HEK293 (cell line): ENCODE measurements at regions not wholly inside any gene's neighbourhood (a gene's known extent, or its start where the extent isn't known, plus 50 kb on each side); places are given as distances from the start of the nearest gene placed in this dataset.

ENCODE experiments used
- ZNF629 ChIP-seq: fragments of 450-650 bp; formaldehyde crosslinking; IDR thresholded peaks from 2 replicates; pipeline ENCODE4 v1.5.1; 2017; ENCODE audit warnings: missing biosample characterization, missing genetic modification characterization
- TF ChIP-seq, protein P1 (sequence below): fragments of 450-650 bp; formaldehyde crosslinking; IDR thresholded peaks from 2 replicates; pipeline ENCODE4 v1.5.1; 2016; ENCODE audit warnings: missing biosample characterization, missing genetic modification characterization
- TF ChIP-seq, protein P2 (sequence below): fragments of 450-650 bp; formaldehyde crosslinking; IDR thresholded peaks from 2 replicates; pipeline ENCODE4 v1.5.1; 2016; ENCODE audit warnings: missing biosample characterization, missing genetic modification characterization
- TF ChIP-seq, protein P3 (sequence below): fragments of 450-650 bp; formaldehyde crosslinking; IDR thresholded peaks from 2 replicates; pipeline ENCODE4 v1.5.1; 2016; ENCODE audit warnings: missing biosample characterization, missing genetic modification characterization

GRCh38 chr15:37792351-37792750 is 142.1 kb upstream of the TMCO5A start:
- TF ChIP-seq, protein P1, sequence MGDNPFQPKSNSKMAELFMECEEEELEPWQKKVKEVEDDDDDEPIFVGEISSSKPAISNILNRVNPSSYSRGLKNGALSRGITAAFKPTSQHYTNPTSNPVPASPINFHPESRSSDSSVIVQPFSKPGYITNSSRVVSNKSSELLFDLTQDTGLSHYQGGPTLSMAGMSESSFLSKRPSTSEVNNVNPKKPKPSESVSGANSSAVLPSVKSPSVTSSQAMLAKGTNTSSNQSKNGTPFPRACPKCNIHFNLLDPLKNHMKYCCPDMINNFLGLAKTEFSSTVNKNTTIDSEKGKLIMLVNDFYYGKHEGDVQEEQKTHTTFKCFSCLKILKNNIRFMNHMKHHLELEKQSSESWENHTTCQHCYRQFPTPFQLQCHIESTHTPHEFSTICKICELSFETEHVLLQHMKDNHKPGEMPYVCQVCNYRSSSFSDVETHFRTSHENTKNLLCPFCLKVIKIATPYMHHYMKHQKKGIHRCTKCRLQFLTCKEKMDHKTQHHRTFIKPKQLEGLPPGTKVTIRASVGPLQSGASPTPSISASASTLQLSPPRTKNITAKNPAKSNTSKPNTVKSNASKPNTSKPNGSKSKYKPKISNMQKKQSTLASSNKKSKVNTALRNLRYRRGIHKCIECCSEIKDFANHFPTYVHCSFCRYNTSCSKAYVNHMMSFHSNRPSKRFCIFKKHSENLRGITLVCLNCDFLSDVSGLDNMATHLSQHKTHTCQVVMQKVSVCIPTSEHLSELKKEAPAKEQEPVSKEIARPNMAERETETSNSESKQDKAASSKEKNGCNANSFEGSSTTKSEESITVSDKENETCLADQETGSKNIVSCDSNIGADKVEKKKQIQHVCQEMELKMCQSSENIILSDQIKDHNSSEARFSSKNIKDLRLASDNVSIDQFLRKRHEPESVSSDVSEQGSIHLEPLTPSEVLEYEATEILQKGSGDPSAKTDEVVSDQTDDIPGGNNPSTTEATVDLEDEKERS (tag by site-specific recombination): no peak
- TF ChIP-seq, protein P2, sequence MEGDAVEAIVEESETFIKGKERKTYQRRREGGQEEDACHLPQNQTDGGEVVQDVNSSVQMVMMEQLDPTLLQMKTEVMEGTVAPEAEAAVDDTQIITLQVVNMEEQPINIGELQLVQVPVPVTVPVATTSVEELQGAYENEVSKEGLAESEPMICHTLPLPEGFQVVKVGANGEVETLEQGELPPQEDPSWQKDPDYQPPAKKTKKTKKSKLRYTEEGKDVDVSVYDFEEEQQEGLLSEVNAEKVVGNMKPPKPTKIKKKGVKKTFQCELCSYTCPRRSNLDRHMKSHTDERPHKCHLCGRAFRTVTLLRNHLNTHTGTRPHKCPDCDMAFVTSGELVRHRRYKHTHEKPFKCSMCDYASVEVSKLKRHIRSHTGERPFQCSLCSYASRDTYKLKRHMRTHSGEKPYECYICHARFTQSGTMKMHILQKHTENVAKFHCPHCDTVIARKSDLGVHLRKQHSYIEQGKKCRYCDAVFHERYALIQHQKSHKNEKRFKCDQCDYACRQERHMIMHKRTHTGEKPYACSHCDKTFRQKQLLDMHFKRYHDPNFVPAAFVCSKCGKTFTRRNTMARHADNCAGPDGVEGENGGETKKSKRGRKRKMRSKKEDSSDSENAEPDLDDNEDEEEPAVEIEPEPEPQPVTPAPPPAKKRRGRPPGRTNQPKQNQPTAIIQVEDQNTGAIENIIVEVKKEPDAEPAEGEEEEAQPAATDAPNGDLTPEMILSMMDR (tag by site-specific recombination): no peak
- no peak for TF ChIP-seq ZNF629 (tag by site-specific recombination)
- TF ChIP-seq, protein P3, sequence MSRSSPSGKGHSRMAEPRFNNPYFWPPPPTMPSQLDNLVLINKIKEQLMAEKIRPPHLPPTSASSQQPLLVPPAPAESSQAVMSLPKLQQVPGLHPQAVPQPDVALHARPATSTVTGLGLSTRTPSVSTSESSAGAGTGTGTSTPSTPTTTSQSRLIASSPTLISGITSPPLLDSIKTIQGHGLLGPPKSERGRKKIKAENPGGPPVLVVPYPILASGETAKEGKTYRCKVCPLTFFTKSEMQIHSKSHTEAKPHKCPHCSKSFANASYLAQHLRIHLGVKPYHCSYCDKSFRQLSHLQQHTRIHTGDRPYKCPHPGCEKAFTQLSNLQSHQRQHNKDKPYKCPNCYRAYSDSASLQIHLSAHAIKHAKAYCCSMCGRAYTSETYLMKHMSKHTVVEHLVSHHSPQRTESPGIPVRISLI: no peak
